ENCODE measurements at regions not wholly inside any gene's neighbourhood (a gene's known extent, or its start where the extent isn't known, plus 50 kb on each side); places are given as distances from the start of the nearest gene placed in this dataset.

DNA sequence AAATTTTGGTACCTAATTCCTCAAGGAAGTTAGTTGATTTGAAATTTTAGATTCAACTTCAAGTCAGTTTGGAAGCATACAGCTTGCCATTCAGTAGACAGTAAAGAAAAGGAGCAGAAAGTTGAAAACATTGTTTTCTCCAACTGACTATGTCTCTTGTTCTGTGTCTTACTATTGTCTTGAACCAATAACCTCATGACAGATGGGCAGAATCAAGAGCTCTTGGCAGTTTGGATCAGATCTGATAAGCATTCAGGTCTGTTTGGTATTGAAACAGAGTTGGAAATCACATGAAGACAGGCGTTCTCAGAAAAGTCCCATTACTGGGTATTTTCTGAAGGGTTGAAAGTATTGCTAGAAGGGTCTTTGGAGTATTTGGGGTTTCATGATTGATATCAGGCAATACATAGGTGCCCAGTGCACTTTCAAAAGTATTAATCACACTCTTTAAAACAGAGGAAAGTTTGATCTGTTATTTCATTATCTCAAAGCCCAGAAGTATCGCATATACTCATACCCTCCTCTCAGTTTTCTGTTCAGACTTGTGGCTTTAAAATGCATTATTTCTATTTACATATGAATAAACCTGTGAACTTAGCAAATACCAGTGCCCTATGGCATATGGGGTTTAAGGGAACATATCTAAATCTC, 428.4 kb upstream of the ZEB2 start:
- no peak for DNase-seq

- no peak for DNase-seq
Measured at GRCh38 chr2:144947709-144948037, 427.8 kb upstream of the ZEB2 start.

- DNase-seq: no peak
Measured at GRCh38 chr2:144946263-144946662, 426.3 kb upstream of the ZEB2 start.

DNA sequence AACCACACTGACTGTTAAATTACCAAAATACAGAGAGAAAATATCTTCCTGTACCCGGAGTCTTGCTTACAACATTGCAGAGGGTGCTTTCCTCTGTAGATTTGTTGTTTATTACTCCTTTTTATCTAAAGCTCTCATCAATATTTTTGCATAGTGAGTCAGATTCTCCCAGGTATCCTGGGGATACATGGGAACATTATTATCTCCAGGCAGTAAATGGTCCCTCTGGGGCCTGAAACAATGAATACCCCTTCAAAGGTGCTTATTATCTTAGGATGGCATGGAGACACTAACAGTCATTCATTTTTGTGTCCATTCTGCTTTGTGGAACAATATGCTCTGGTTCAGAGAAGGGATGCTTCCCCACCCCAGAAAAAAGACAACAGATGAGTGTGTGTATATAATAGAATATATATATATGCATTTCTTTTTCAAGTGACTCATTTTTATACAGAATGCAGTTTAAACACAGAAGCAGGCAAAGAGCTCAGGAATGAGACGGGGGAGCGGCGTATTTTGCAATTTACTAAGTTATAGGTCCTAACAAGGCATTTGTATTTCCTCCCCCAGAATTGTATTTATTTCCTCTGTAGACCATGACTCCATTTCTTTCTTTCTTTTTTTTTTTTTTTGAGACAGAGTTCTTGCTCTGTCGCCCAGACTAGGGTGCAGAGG, 424.8 kb upstream of the ZEB2 start:
- DNase-seq: no peak

- no peak for DNase-seq
Measured at GRCh38 chr2:144943986-144944385, 424.1 kb upstream of the ZEB2 start.

DNA sequence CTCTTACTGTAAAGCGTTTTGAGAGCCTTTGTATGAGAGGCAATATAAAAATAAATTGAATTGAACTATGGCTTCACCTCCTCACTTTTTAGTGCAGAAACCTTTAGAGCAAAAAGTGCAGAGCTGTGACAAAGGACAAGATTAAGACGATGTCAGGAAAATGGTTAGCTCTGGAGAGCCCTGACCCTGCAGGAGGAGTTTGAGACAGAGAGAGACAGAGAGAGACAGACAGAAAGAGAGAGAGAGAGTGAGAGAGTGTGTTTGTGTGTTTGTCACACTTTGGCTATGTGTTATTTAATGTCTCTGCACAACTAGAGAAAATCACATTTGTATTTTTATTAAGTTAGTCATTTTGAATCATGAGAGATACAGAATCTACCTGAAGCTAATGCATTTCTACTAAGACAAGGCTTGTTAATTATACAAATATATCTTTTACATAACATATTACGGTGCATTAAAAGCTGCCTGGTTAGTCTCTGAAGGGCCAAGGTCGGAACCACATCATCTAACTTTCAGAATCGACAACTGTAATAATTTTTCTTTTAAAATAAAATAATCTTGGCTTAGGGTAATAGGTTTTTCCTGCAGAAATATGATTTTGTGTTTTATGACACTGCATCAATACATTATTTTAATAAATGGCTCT, 423.5 kb upstream of the ZEB2 start:
- no peak for DNase-seq

GRCh38 chr2:144942516-144943256, 422.8 kb upstream of the ZEB2 start:
- DNase-seq: no peak

- DNase-seq: no peak
Measured at GRCh38 chr2:144941743-144942488, 422.0 kb upstream of the ZEB2 start.

GRCh38 chr2:144939590-144939989, 419.7 kb upstream of the ZEB2 start:
- no peak for DNase-seq

DNA sequence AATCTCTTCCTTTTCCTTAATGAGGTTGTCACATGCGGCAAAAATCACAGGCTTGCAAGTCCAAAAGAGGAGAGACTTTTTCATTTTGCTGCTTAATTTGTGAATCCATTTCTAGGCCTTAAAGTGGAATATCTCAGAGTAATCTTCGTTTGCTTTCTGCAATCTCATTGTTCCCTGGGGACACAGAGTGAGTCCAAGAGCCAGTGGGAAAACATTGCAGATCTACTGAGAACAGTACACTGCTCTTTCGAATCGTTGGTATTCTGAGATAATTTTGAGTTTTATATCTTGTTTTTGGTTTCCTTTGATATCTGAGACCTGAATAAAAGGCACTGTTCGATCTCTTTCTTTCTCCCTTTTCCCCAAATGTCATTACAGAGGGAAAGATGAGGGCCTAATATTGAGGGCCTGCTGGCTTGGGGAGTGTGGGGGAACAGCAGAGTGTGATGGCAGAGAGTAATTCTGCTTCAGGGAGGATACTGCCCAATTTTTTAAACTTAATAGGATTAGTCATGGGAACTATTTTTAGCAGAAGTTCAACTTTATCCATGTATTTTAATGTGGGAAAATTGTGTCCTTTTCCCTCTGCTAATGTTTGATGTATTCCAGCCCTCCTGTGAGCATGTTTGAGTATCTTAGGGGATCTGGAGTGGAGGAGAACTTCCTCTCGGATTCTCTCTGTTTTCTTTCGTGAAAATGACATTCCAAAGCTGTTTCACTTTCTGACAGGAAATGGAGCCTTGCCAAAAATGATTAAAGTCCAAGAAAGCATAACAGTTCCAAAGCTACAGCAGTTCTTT, 418.2 kb upstream of the ZEB2 start:
- no peak for DNase-seq

GRCh38 chr2:144937066-144937465, 417.1 kb upstream of the ZEB2 start:
- no peak for DNase-seq

DNA sequence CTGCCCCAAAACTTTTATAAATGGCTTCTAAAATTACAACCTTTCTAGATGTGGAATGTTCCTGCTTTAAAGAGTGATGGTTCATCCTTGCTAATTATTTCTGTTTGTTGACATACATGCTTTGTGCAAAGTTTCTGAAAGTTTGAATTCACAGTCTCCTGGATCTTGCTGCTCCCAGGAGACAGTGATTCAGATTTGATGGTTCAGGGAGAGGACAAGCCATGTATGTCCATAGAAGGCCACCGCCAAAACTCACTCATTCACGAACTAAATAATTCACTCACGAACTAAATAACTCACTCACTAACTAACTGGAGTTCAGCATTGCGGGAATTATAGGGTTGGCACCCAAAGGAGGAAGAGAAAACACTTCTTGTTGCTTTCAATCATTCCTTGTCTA, 416.5 kb upstream of the ZEB2 start:
- no peak for DNase-seq

GRCh38 chr2:144935736-144936135, 415.8 kb upstream of the ZEB2 start:
- DNase-seq: no peak

- DNase-seq: no peak
Measured at GRCh38 chr2:144935191-144935590, 415.3 kb upstream of the ZEB2 start.

- DNase-seq: no peak
Measured at GRCh38 chr2:144931960-144932359, 412.0 kb upstream of the ZEB2 start.

DNA sequence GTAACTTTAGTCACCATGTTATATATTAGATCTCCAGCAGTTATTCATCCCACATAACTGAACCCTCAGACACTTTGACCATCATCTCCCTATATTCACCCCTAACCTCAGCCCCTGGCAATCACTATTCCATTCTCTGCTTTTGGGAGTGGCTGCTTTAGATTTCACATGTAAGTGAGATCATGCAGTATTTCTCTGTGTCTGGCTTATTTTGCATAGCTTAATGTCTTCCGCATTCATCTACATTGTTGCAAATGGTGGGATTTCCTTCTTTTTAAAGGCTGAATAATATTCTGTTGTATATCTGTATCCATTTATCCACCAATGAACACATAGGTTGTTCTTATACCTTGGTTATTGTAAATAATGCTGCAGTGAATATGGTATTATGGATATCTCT, 411.6 kb upstream of the ZEB2 start:
- no peak for DNase-seq

DNA sequence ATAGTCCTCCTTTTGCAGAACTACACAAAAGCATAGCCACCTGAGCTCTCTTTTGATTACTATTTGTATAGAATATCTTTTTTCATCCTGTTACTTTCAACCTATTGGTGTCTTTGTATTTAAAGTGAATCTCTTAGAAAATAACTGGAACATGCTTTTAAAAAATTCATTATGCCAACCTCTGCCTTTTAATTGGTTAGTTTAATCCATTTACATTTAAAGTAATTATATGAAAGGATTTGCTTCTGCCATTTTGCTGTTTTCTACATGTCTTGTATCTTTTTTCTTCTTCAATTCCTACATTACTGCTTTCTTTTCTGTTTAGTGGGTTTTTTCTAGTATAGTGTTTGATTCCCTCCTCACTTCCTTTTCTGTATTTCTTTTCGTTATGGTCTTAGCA, 407.5 kb upstream of the ZEB2 start:
- DNase-seq: no peak

- DNase-seq: no peak
Measured at GRCh38 chr2:144925886-144926285, 406.0 kb upstream of the ZEB2 start.

DNA sequence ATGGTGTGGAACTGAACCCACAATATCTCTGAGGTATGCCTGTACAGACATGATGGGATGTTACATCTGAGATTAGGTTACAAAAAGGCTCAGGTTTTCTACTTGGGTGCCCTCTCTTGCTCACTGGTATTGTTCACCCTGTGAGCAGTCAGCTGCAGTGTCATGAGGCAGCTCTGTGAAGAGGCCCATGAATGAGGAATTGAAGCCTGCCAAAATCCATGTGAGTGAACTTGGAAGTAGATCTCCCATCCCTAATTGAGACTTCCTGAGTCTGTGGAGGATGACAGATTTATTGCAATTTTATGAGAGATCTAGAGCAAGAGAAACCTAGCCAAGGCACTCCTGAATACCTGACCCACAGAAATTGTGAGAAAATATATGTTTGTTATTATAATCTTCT, 404.9 kb upstream of the ZEB2 start:
- peak; percentile 74 for DNase-seq

DNA sequence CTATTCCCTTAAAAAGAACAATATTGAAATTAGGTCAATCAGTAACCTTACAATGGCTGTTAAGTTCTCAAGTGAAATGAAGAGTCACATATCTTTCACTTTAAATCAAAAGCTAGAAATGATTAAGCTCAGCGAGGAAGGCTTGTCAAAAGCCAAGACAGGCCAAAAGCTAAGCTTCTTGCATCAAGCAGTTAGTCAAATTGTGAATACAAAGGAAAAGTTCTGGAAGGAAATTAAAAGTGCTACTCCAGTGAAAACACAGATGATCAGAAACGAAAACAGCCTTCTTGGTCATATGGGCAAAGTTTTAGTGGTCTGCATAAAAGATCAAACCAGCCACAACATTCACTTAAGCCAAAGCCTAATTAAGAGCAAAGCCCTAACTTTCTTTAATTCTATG, 402.6 kb upstream of the ZEB2 start:
- DNase-seq: no peak

- no peak for DNase-seq
Measured at GRCh38 chr2:144920755-144921530, 401.0 kb upstream of the ZEB2 start.
